OCI-LY1 (cell line): ENCODE measurements at regions not wholly inside any gene's neighbourhood (a gene's known extent, or its start where the extent isn't known, plus 50 kb on each side); places are given as distances from the start of the nearest gene placed in this dataset.

Experiments
- H2AFZ ChIP-seq: fragments of 200-600 bp; sonication (generic), shearing (Covaris generic); 2 replicates; pipeline ENCODE4 v1.6.0; 2014; ENCODE audit warnings: antibody characterized with exemption, mild to moderate bottlenecking, low read length
- H3F3A ChIP-seq: fragments of 200-600 bp; sonication (generic), shearing (Covaris generic); 2 replicates; pipeline ENCODE4 v1.6.0; 2014; ENCODE audit warnings: mild to moderate bottlenecking, antibody characterized with exemption, low read length, moderate library complexity; ENCODE audit not compliant: insufficient read depth
- H3K27ac ChIP-seq: fragments of 200-600 bp; sonication (generic); 2 replicates; pipeline ENCODE4 v1.5.1; 2014; ENCODE audit warnings: low read length, mixed run types, mild to moderate bottlenecking, low read depth; ENCODE audit not compliant: poor library complexity, severe bottlenecking
- H3K27me3 ChIP-seq: fragments of 200-600 bp; sonication (generic); 2 replicates; pipeline ENCODE4 v1.6.0; 2014; ENCODE audit warnings: antibody characterized with exemption, mild to moderate bottlenecking, low read length, moderate library complexity; ENCODE audit not compliant: insufficient read depth
- H3K36me3 ChIP-seq: fragments of 200-600 bp; sonication (generic); 2 replicates; pipeline ENCODE4 v1.6.1; 2014; ENCODE audit warnings: mild to moderate bottlenecking, antibody characterized with exemption, low read length, moderate library complexity, mixed read lengths; ENCODE audit not compliant: insufficient read depth
- H3K4me1 ChIP-seq: fragments of 200-600 bp; sonication (generic); 2 replicates; pipeline ENCODE4 v1.5.1; 2014; ENCODE audit warnings: mild to moderate bottlenecking, low read length, moderate library complexity; ENCODE audit not compliant: insufficient read depth, severe bottlenecking
- H3K4me2 ChIP-seq: fragments of 200-600 bp; sonication (generic), shearing (Covaris generic); 2 replicates; pipeline ENCODE4 v1.6.1; 2014; ENCODE audit warnings: low read length
- H3K4me3 ChIP-seq: fragments of 200-600 bp; sonication (generic); 2 replicates; pipeline ENCODE4 v1.5.1; 2014; ENCODE audit warnings: low read length, low read depth, mild to moderate bottlenecking, mixed read lengths; ENCODE audit not compliant: poor library complexity, severe bottlenecking
- H3K79me2 ChIP-seq: fragments of 200-600 bp; shearing (Covaris generic); 2 replicates; pipeline ENCODE4 v1.6.1; 2016; ENCODE audit warnings: mixed run types, low read length, mixed read lengths; ENCODE audit not compliant: insufficient read depth
- H3K9ac ChIP-seq: fragments of 200-600 bp; sonication (generic), shearing (Covaris generic); 2 replicates; pipeline ENCODE4 v1.6.1; 2014; ENCODE audit warnings: mild to moderate bottlenecking, low read length, mixed read lengths
- H3K9me2 ChIP-seq: fragments of 200-600 bp; sonication (generic), shearing (Covaris generic); 2 replicates; pipeline ENCODE4 v1.6.1; 2014; ENCODE audit warnings: low read depth, mild to moderate bottlenecking, low read length, mixed read lengths
- H3K9me3 ChIP-seq: fragments of 200-600 bp; shearing (Covaris generic); 2 replicates; pipeline ENCODE4 v1.6.1; 2014; ENCODE audit warnings: low read length, mixed read lengths
- H4K20me1 ChIP-seq: fragments of 200-600 bp; sonication (generic), shearing (Covaris generic); 2 replicates; pipeline ENCODE4 v1.6.0; 2016; ENCODE audit warnings: mild to moderate bottlenecking, low read length; ENCODE audit not compliant: insufficient read depth
- EZH2 ChIP-seq: fragments of 200-600 bp; sonication (generic), shearing (Covaris generic); IDR thresholded peaks from 2 replicates; pipeline ENCODE4 v1.8.0; 2017; ENCODE audit warnings: borderline replicate concordance, mixed run types, mild to moderate bottlenecking, antibody characterized with exemption, low read length, moderate library complexity, mixed read lengths
- TF ChIP-seq, protein P1 (sequence below): fragments of 200-600 bp; sonication (generic), shearing (Covaris generic); IDR thresholded peaks from 2 replicates; pipeline ENCODE4 v1.5.1; 2017; ENCODE audit warnings: mild to moderate bottlenecking, antibody characterized with exemption, low read length, moderate library complexity, mixed read lengths

GRCh38 chr14:34211732-34212131 is 250.3 kb downstream of the SPTSSA start:
- Histone ChIP-seq H3K4me3 (no peak overlapping the region), H3K27ac (no peak overlapping the region), H3K4me2 (no peak overlapping the region), H3K9me2 (no peaks in the 10 kb centered on the region), H3K4me1 (no peaks in the 10 kb centered on the region), H3K9me3 (no peaks in the 10 kb centered on the region), H3K27me3 (no peaks in the 10 kb centered on the region), H3K36me3 (no peaks in the 10 kb centered on the region), H2AFZ (no peak overlapping the region), H3F3A (no peaks in the 10 kb centered on the region), H3K79me2 (no peaks in the 10 kb centered on the region), H3K9ac (no peak overlapping the region), H4K20me1 (no peaks in the 10 kb centered on the region)
- TF ChIP-seq EZH2: no peak

GRCh38 chr14:34208532-34208931 is 253.5 kb downstream of the SPTSSA start:
- Histone ChIP-seq H3K27me3 (no peaks in the 10 kb centered on the region), H3K9me3 (no peaks in the 10 kb centered on the region), H3K9me2 (no peaks in the 10 kb centered on the region), H3K9ac (no peak overlapping the region), H3K4me1 (no peaks in the 10 kb centered on the region), H3K36me3 (no peaks in the 10 kb centered on the region), H2AFZ (no peak overlapping the region), H4K20me1 (no peaks in the 10 kb centered on the region), H3K4me3 (no peak overlapping the region), H3K4me2 (no peak overlapping the region), H3F3A (no peaks in the 10 kb centered on the region), H3K79me2 (no peaks in the 10 kb centered on the region), H3K27ac (no peak overlapping the region)
- TF ChIP-seq EZH2: no peak
- TF ChIP-seq, protein P1, sequence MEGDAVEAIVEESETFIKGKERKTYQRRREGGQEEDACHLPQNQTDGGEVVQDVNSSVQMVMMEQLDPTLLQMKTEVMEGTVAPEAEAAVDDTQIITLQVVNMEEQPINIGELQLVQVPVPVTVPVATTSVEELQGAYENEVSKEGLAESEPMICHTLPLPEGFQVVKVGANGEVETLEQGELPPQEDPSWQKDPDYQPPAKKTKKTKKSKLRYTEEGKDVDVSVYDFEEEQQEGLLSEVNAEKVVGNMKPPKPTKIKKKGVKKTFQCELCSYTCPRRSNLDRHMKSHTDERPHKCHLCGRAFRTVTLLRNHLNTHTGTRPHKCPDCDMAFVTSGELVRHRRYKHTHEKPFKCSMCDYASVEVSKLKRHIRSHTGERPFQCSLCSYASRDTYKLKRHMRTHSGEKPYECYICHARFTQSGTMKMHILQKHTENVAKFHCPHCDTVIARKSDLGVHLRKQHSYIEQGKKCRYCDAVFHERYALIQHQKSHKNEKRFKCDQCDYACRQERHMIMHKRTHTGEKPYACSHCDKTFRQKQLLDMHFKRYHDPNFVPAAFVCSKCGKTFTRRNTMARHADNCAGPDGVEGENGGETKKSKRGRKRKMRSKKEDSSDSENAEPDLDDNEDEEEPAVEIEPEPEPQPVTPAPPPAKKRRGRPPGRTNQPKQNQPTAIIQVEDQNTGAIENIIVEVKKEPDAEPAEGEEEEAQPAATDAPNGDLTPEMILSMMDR: no peak

DNA sequence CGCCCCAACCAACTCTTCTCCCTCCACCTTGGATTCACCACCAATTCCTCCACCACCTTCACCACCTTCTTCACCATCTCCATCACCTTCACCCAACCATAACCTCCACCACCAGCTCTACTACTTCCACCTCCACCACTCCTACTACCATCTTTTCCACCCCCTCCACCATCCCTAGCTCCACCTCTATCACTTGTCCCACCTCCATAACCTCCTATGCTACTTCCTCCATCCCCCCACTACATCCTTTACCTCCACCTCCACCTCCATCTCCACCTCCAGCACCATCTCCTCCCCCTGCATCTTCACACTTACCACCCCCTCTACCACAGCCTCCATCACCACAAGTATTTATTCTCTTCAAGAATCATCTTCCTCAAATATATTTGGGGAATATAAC is 254.9 kb upstream of the EGLN3 start:
- H3K27me3 ChIP-seq: no peaks in the 10 kb centered on the region
- H3K9me3 ChIP-seq: no peaks in the 10 kb centered on the region
- no peaks in the 10 kb centered on the region for H3K4me1 ChIP-seq
- H3K9ac ChIP-seq: no peak overlapping the region
- H2AFZ ChIP-seq: no peak overlapping the region
- TF ChIP-seq EZH2: no peak
- TF ChIP-seq, protein P1: no peak
- H3K9me2 ChIP-seq: no peaks in the 10 kb centered on the region
- no peaks in the 10 kb centered on the region for H3K36me3 ChIP-seq
- H3K4me3 ChIP-seq: no peak overlapping the region
- no peaks in the 10 kb centered on the region for H4K20me1 ChIP-seq
- H3K79me2 ChIP-seq: no peaks in the 10 kb centered on the region
- no peak overlapping the region for H3K27ac ChIP-seq
- no peak overlapping the region for H3K4me2 ChIP-seq
- H3F3A ChIP-seq: no peaks in the 10 kb centered on the region

DNA sequence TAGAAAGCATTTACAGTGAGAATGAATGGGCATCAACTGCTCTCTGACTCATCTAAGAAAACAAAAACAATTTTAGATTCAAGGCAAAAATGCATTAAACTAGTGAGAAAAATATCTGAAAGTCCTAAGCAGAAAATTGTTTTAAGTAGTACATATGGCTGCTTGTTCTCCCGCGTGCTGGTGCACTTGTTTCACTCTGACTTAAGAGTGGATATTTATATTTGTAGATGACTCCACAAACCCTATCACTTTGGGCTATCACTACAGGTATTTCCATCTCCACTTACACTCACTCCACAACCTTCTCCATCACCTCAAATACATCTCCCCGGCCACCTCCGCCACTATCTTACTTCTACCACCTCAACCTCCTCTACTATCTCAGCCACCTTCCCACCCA is 253.9 kb upstream of the EGLN3 start:
- Histone ChIP-seq H2AFZ (no peak overlapping the region), H3K4me2 (no peak overlapping the region), H3K4me3 (no peak overlapping the region), H4K20me1 (no peaks in the 10 kb centered on the region), H3F3A (no peaks in the 10 kb centered on the region), H3K9me3 (no peaks in the 10 kb centered on the region), H3K27ac (no peak overlapping the region), H3K79me2 (no peaks in the 10 kb centered on the region), H3K9ac (no peak overlapping the region), H3K9me2 (no peaks in the 10 kb centered on the region), H3K27me3 (no peaks in the 10 kb centered on the region), H3K36me3 (no peaks in the 10 kb centered on the region), H3K4me1 (no peaks in the 10 kb centered on the region)
- TF ChIP-seq, protein P1: no peak
